RWPE2 (cell line): ENCODE measurements at regions not wholly inside any gene's neighbourhood (a gene's known extent, or its start where the extent isn't known, plus 50 kb on each side); places are given as distances from the start of the nearest gene placed in this dataset.

Experiments
- ATAC-seq: fragments of 200-7000 bp; cut with Tn5 transposase; 3 replicates; pipeline ENCODE4 v1.9.1; 2021; ENCODE audit warnings: low read depth
- DNase-seq: peaks from one replicate; pipeline ENCODE4 v3.0.0-alpha.2; 2020; ENCODE audit warnings: low spot score
- H3K27ac ChIP-seq: fragments of 450-650 bp; 2 replicates; pipeline ENCODE4 v1.5.1; 2017; ENCODE audit warnings: mild to moderate bottlenecking; ENCODE audit not compliant: poor library complexity, severe bottlenecking
- H3K27me3 ChIP-seq: fragments of 250-450 bp; sonication (Bioruptor Pico); 2 replicates; pipeline ENCODE4 v1.5.1; 2021; ENCODE audit warnings: mild to moderate bottlenecking, moderate library complexity; ENCODE audit not compliant: insufficient read depth, poor library complexity, severe bottlenecking
- H3K36me3 ChIP-seq: fragments of 250-450 bp; sonication (Bioruptor Pico); 2 replicates; pipeline ENCODE4 v1.5.1; 2020; ENCODE audit warnings: low read depth, mild to moderate bottlenecking, moderate library complexity
- H3K4me1 ChIP-seq: fragments of 250-450 bp; sonication (Bioruptor Pico); 2 replicates; pipeline ENCODE4 v1.5.1; 2021; ENCODE audit warnings: mild to moderate bottlenecking, moderate library complexity; ENCODE audit not compliant: insufficient read depth, poor library complexity, severe bottlenecking
- H3K4me3 ChIP-seq: fragments of 250-450 bp; sonication (Bioruptor Pico); 2 replicates; pipeline ENCODE4 v1.5.1; 2021; ENCODE audit warnings: mild to moderate bottlenecking, moderate library complexity; ENCODE audit not compliant: severe bottlenecking
- H3K9me3 ChIP-seq: fragments of 250-450 bp; sonication (Bioruptor Pico); 2 replicates; pipeline ENCODE4 v1.5.1; 2021; ENCODE audit warnings: mild to moderate bottlenecking, moderate library complexity; ENCODE audit not compliant: severe bottlenecking
- CTCF ChIP-seq: fragments of 450-650 bp; IDR thresholded peaks from one replicate; pipeline ENCODE4 v1.5.1; 2017; ENCODE audit warnings: mild to moderate bottlenecking, moderate library complexity; ENCODE audit not compliant: poor library complexity, severe bottlenecking

GRCh38 chr7:153393666-153394065 is 634.1 kb downstream of the ACTR3B start:
- Histone ChIP-seq H3K9me3 (peaks cover 9% of the 10 kb centered on the region), H3K36me3 (no peaks in the 10 kb centered on the region), H3K27me3 (no peaks in the 10 kb centered on the region), H3K4me3 (no peak overlapping the region), H3K4me1 (no peaks in the 10 kb centered on the region), H3K27ac (no peak overlapping the region)
- no peak for TF ChIP-seq CTCF
- no peak for DNase-seq
- ATAC-seq = no peak

GRCh38 chr7:153396475-153396874 is 636.9 kb downstream of the ACTR3B start:
- H3K4me1 ChIP-seq = no peaks in the 10 kb centered on the region
- no peak for ATAC-seq
- H3K9me3 ChIP-seq = no peaks in the 10 kb centered on the region
- no peaks in the 10 kb centered on the region for H3K27me3 ChIP-seq
- TF ChIP-seq CTCF = no peak
- no peak overlapping the region for H3K4me3 ChIP-seq
- no peaks in the 10 kb centered on the region for H3K36me3 ChIP-seq
- DNase-seq = no peak
- H3K27ac ChIP-seq = no peak overlapping the region

GRCh38 chr7:153397459-153397858 is 637.9 kb downstream of the ACTR3B start:
- TF ChIP-seq CTCF = no peak
- H3K4me3 ChIP-seq = no peak overlapping the region
- H3K27me3 ChIP-seq = no peaks in the 10 kb centered on the region
- DNase-seq (no peak), ATAC-seq (no peak)
- H3K36me3 ChIP-seq = no peaks in the 10 kb centered on the region
- H3K9me3 ChIP-seq = no peaks in the 10 kb centered on the region
- H3K27ac ChIP-seq = no peak overlapping the region
- H3K4me1 ChIP-seq = no peaks in the 10 kb centered on the region

GRCh38 chr7:153397906-153398305 is 638.4 kb downstream of the ACTR3B start:
- no peak for TF ChIP-seq CTCF
- Histone ChIP-seq H3K9me3 (no peaks in the 10 kb centered on the region), H3K4me3 (no peak overlapping the region), H3K36me3 (no peaks in the 10 kb centered on the region), H3K27me3 (no peaks in the 10 kb centered on the region), H3K27ac (no peak overlapping the region), H3K4me1 (no peaks in the 10 kb centered on the region)
- DNase-seq (no peak), ATAC-seq (no peak)

GRCh38 chr7:153398370-153398769 is 638.8 kb downstream of the ACTR3B start:
- TF ChIP-seq CTCF = no peak
- H3K4me1 ChIP-seq = no peaks in the 10 kb centered on the region
- ATAC-seq = no peak
- H3K27me3 ChIP-seq = no peaks in the 10 kb centered on the region
- no peak overlapping the region for H3K4me3 ChIP-seq
- no peaks in the 10 kb centered on the region for H3K36me3 ChIP-seq
- no peak overlapping the region for H3K27ac ChIP-seq
- DNase-seq = no peak
- H3K9me3 ChIP-seq = no peaks in the 10 kb centered on the region
